MM.1S (cell line): ENCODE measurements at regions not wholly inside any gene's neighbourhood (a gene's known extent, or its start where the extent isn't known, plus 50 kb on each side); places are given as distances from the start of the nearest gene placed in this dataset.

Source experiments
- CTCF ChIP-seq: fragments of 300-600 bp; sonication (generic); IDR thresholded peaks from 2 replicates; pipeline ENCODE4 v1.5.1; 2016; ENCODE audit warnings: antibody characterized with exemption, low read length, mixed read lengths
- EZH2 ChIP-seq: fragments of 300-600 bp; sonication (generic); optimal IDR thresholded peaks from 2 replicates; pipeline ENCODE3; 2017; ENCODE audit warnings: low read depth, mild to moderate bottlenecking, antibody characterized with exemption, low read length, mixed read lengths
- EZH2phosphoT487 ChIP-seq: fragments of 300-600 bp; sonication (generic); IDR thresholded peaks from 2 replicates; pipeline ENCODE4 v1.6.1; 2018; ENCODE audit warnings: antibody characterized with exemption, low read length

GRCh38 chr1:17883662-17884395 lies 128.7 kb downstream of the ACTL8 start:
- TF ChIP-seq CTCF = no peak
- no peak for TF ChIP-seq EZH2
- TF ChIP-seq EZH2phosphoT487 = no peak
